Liver (tissue), 3 donors: ENCODE measurements at regions not wholly inside any gene's neighbourhood (a gene's known extent, or its start where the extent isn't known, plus 50 kb on each side); places are given as distances from the start of the nearest gene placed in this dataset.

Experiments used
- CTCF ChIP-seq: fragments of 150-350 bp; IDR thresholded peaks from 2 replicates; pipeline ENCODE4 v1.5.1; 2017; ENCODE audit warnings: improper control_type of control experiment, low read depth, low read length; ENCODE audit not compliant: missing input control
- MAX ChIP-seq: IDR thresholded peaks from 2 replicates; pipeline ENCODE4 v1.6.1; 2016; ENCODE audit warnings: antibody characterized with exemption
- RXRA ChIP-seq, 2 donors: IDR thresholded peaks; 2 replicates each; pipeline ENCODE4 v1.6.1; 2017 to 2018; ENCODE audit warnings: antibody characterized with exemption in 2 of 2, mild to moderate bottlenecking in 1 of 2
- SP1 ChIP-seq: IDR thresholded peaks from 2 replicates; pipeline ENCODE4 v1.6.1; 2018; ENCODE audit warnings: antibody characterized with exemption, mild to moderate bottlenecking
- donor health status: healthy.
- donor health status: healthy.

- TF ChIP-seq RXRA (IDR thresholded peaks at IDR 0.05) (no peak), MAX (no peak), SP1 (no peak), CTCF (no peak)
Measured at GRCh38 chr14:76580967-76581366, 180.3 kb upstream of the VASH1 start.
